HFF-Myc (cell line): ENCODE measurements at regions not wholly inside any gene's neighbourhood (a gene's known extent, or its start where the extent isn't known, plus 50 kb on each side); places are given as distances from the start of the nearest gene placed in this dataset.

ENCODE experiments used
- DNase-seq: peaks from one replicate; pipeline ENCODE4 v3.0.0-alpha.2; 2011; ENCODE audit warnings: low read depth; ENCODE audit errors: extremely low read depth
- H3K4me3 ChIP-seq: replicated peaks from 2 replicates; pipeline ENCODE4 v1.5.1; 2011; ENCODE audit warnings: low read depth, mild to moderate bottlenecking, control low read depth, low read length
- CTCF ChIP-seq: IDR thresholded peaks from 2 replicates; pipeline ENCODE4 v1.5.1; 2012; ENCODE audit warnings: mild to moderate bottlenecking, low read depth, low read length, control low read depth; ENCODE audit errors: missing control alignments

- no peak for DNase-seq
- no peak overlapping the region for H3K4me3 ChIP-seq
- TF ChIP-seq CTCF: no peak
Measured at GRCh38 chr10:44053391-44053790, 331.5 kb downstream of the CXCL12 start.

- DNase-seq: no peak
Measured at GRCh38 chr10:44051584-44052385, 333.1 kb downstream of the CXCL12 start.

GRCh38 chr10:44051091-44051490, 333.8 kb downstream of the CXCL12 start:
- DNase-seq: no peak
- no peak overlapping the region for H3K4me3 ChIP-seq
- TF ChIP-seq CTCF: no peak

More at GRCh38 chr10:44051584-44052385, 333.1 kb downstream of the CXCL12 start:
- H3K4me3 ChIP-seq: no peak overlapping the region
- TF ChIP-seq CTCF: no peak

GRCh38 chr10:44049301-44050015, 335.4 kb downstream of the CXCL12 start:
- DNase-seq: no peak
- TF ChIP-seq CTCF: no peak
- H3K4me3 ChIP-seq: no peak overlapping the region

GRCh38 chr10:44047361-44047760, 337.5 kb downstream of the CXCL12 start:
- H3K4me3 ChIP-seq: no peak overlapping the region
- DNase-seq: no peak
- no peak for TF ChIP-seq CTCF

- no peak for DNase-seq
- no peak overlapping the region for H3K4me3 ChIP-seq
- peak; percentile 17 for TF ChIP-seq CTCF
Measured at GRCh38 chr10:44046605-44047004, 338.3 kb downstream of the CXCL12 start.
